Neural cell (in vitro differentiated cells): ENCODE measurements at regions not wholly inside any gene's neighbourhood (a gene's known extent, or its start where the extent isn't known, plus 50 kb on each side); places are given as distances from the start of the nearest gene placed in this dataset.

Source experiments
- H2AFZ ChIP-seq: fragments of 200-600, 300-800 bp; sonication (generic), shearing (Covaris generic); 2 replicates; pipeline ENCODE4 v1.6.0; 2014; ENCODE audit warnings: low read depth, mild to moderate bottlenecking, antibody characterized with exemption, low read length, moderate library complexity
- H3F3A ChIP-seq: fragments of 200-600 bp; shearing (Covaris generic); 2 replicates; pipeline ENCODE4 v1.6.1; 2016; ENCODE audit warnings: mild to moderate bottlenecking, moderate library complexity, mixed read lengths, antibody characterized with exemption, low read length; ENCODE audit not compliant: insufficient read depth, poor library complexity, severe bottlenecking
- H3K27ac ChIP-seq: fragments of 200-600, 300-800 bp; sonication (generic), shearing (Covaris generic); 2 replicates; pipeline ENCODE4 v1.5.1; 2014; ENCODE audit warnings: mild to moderate bottlenecking, low read length, moderate library complexity
- H3K27me3 ChIP-seq: fragments of 300-800, 200-600 bp; sonication (generic), shearing (Covaris generic); 2 replicates; pipeline ENCODE4 v1.6.0; 2014; ENCODE audit warnings: mild to moderate bottlenecking, low read depth, low read length, moderate library complexity; ENCODE audit not compliant: insufficient read depth
- H3K36me3 ChIP-seq: fragments of 300-800, 200-600 bp; sonication (generic), shearing (Covaris generic); 2 replicates; pipeline ENCODE4 v1.5.1; 2014; ENCODE audit warnings: mild to moderate bottlenecking, antibody characterized with exemption, low read length, moderate library complexity; ENCODE audit not compliant: insufficient read depth
- H3K4me2 ChIP-seq: fragments of 300-800, 200-600 bp; sonication (generic), shearing (Covaris generic); 2 replicates; pipeline ENCODE4 v1.6.0; 2014; ENCODE audit warnings: mild to moderate bottlenecking, low read length
- H3K4me3 ChIP-seq: fragments of 300-800, 200-600 bp; sonication (generic), shearing (Covaris generic); 2 replicates; pipeline ENCODE4 v1.5.1; 2014; ENCODE audit warnings: mild to moderate bottlenecking, low read length, moderate library complexity
- H3K79me2 ChIP-seq: fragments of 200-600 bp; shearing (Covaris generic); replicated peaks from 2 replicates; pipeline ENCODE4 v1.6.0; 2014; ENCODE audit warnings: mild to moderate bottlenecking, low read length, moderate library complexity; ENCODE audit not compliant: insufficient read depth
- H3K9ac ChIP-seq: fragments of 300-800, 200-600 bp; sonication (generic), shearing (Covaris generic); 2 replicates; pipeline ENCODE4 v1.6.1; 2016; ENCODE audit warnings: mild to moderate bottlenecking, low read length, mixed read lengths
- H3K9me2 ChIP-seq: fragments of 200-600 bp; shearing (Covaris generic); 2 replicates; pipeline ENCODE4 v1.6.1; 2016; ENCODE audit warnings: mild to moderate bottlenecking, low read length, mixed read lengths; ENCODE audit not compliant: insufficient read depth
- H3K9me3 ChIP-seq: fragments of 200-600, 300-800 bp; sonication (generic), shearing (Covaris generic); 2 replicates; pipeline ENCODE4 v1.6.1; 2016; ENCODE audit warnings: mild to moderate bottlenecking, mixed run types, low read length, moderate library complexity, mixed read lengths
- H4K20me1 ChIP-seq: fragments of 200-600 bp; shearing (Covaris generic); 2 replicates; pipeline ENCODE4 v1.6.1; 2016; ENCODE audit warnings: mild to moderate bottlenecking, mixed run types; ENCODE audit not compliant: insufficient read depth
- EP300 ChIP-seq: fragments of 450-650 bp; conservative IDR thresholded peaks from 2 replicates; pipeline ENCODE4 v1.6.1; 2014; ENCODE audit warnings: antibody characterized with exemption, mild to moderate bottlenecking, moderate library complexity; ENCODE audit not compliant: poor library complexity, severe bottlenecking
- EZH2 ChIP-seq: fragments of 200-600, 300-800 bp; shearing (Covaris generic), sonication (generic); IDR thresholded peaks from 2 replicates; pipeline ENCODE4 v1.6.1; 2014; ENCODE audit warnings: antibody characterized with exemption, low read length, borderline replicate concordance, mild to moderate bottlenecking; ENCODE audit not compliant: insufficient read depth, poor library complexity, severe bottlenecking
- MXI1 ChIP-seq: fragments of 450-650 bp; conservative IDR thresholded peaks from 2 replicates; pipeline ENCODE4 v1.6.1; 2014; ENCODE audit warnings: antibody characterized with exemption, mild to moderate bottlenecking; ENCODE audit not compliant: poor library complexity, severe bottlenecking
- POLR2AphosphoS5 ChIP-seq: IDR thresholded peaks from 2 replicates; pipeline ENCODE4 v1.6.1; 2012
- RAD21 ChIP-seq: fragments of 450-650 bp; conservative IDR thresholded peaks from 2 replicates; pipeline ENCODE4 v1.6.1; 2014; ENCODE audit warnings: antibody characterized with exemption, mild to moderate bottlenecking, moderate library complexity
- SMC3 ChIP-seq: fragments of 450-650 bp; conservative IDR thresholded peaks from 2 replicates; pipeline ENCODE4 v1.6.1; 2014; ENCODE audit warnings: antibody characterized with exemption, mild to moderate bottlenecking, moderate library complexity; ENCODE audit not compliant: poor library complexity
- TAF1 ChIP-seq: IDR thresholded peaks from 2 replicates; pipeline ENCODE4 v1.6.1; 2012; ENCODE audit warnings: low read depth
- TF ChIP-seq, protein P1 (sequence below): fragments of 450-650 bp; IDR thresholded peaks from 2 replicates; pipeline ENCODE4 v1.5.1; 2014; ENCODE audit warnings: antibody characterized with exemption, mild to moderate bottlenecking, moderate library complexity; ENCODE audit not compliant: poor library complexity, severe bottlenecking
- TF ChIP-seq, protein P2 (sequence below): IDR thresholded peaks from 2 replicates; pipeline ENCODE4 v1.6.1; 2012; ENCODE audit warnings: borderline replicate concordance

DNA sequence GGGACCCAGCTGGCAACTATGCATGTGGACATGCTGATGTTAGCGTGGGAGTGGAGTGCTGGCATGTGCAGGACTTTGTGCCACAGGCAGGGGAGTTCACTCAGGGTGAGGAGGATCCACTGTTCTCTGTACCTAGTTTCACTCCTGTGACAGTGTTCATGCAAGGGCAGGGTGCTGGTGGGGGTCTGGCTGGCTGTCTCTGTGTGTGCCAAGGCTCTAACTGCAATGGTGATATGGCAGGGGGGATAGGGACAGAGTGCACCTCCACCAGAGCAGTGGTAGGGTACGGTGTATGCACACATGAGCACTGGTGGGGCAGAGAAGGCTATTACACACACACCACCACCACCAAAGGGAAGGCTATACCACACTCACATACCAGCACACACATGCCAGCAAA, 210.2 kb upstream of the DEFB112 start:
- H3K4me3 ChIP-seq, result no peak overlapping the region
- H3K27ac ChIP-seq, result no peak overlapping the region
- H2AFZ ChIP-seq, result no peak overlapping the region
- H3K9ac ChIP-seq, result no peak overlapping the region
- TF ChIP-seq, protein P1, sequence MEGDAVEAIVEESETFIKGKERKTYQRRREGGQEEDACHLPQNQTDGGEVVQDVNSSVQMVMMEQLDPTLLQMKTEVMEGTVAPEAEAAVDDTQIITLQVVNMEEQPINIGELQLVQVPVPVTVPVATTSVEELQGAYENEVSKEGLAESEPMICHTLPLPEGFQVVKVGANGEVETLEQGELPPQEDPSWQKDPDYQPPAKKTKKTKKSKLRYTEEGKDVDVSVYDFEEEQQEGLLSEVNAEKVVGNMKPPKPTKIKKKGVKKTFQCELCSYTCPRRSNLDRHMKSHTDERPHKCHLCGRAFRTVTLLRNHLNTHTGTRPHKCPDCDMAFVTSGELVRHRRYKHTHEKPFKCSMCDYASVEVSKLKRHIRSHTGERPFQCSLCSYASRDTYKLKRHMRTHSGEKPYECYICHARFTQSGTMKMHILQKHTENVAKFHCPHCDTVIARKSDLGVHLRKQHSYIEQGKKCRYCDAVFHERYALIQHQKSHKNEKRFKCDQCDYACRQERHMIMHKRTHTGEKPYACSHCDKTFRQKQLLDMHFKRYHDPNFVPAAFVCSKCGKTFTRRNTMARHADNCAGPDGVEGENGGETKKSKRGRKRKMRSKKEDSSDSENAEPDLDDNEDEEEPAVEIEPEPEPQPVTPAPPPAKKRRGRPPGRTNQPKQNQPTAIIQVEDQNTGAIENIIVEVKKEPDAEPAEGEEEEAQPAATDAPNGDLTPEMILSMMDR, result no peak
- TF ChIP-seq TAF1 (no peak), SMC3 (no peak), EZH2 (no peak), EP300 (no peak), MXI1 (no peak), POLR2AphosphoS5 (no peak), RAD21 (no peak)
- TF ChIP-seq, protein P2, sequence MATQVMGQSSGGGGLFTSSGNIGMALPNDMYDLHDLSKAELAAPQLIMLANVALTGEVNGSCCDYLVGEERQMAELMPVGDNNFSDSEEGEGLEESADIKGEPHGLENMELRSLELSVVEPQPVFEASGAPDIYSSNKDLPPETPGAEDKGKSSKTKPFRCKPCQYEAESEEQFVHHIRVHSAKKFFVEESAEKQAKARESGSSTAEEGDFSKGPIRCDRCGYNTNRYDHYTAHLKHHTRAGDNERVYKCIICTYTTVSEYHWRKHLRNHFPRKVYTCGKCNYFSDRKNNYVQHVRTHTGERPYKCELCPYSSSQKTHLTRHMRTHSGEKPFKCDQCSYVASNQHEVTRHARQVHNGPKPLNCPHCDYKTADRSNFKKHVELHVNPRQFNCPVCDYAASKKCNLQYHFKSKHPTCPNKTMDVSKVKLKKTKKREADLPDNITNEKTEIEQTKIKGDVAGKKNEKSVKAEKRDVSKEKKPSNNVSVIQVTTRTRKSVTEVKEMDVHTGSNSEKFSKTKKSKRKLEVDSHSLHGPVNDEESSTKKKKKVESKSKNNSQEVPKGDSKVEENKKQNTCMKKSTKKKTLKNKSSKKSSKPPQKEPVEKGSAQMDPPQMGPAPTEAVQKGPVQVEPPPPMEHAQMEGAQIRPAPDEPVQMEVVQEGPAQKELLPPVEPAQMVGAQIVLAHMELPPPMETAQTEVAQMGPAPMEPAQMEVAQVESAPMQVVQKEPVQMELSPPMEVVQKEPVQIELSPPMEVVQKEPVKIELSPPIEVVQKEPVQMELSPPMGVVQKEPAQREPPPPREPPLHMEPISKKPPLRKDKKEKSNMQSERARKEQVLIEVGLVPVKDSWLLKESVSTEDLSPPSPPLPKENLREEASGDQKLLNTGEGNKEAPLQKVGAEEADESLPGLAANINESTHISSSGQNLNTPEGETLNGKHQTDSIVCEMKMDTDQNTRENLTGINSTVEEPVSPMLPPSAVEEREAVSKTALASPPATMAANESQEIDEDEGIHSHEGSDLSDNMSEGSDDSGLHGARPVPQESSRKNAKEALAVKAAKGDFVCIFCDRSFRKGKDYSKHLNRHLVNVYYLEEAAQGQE, result no peak
- H3K4me2 ChIP-seq, result no peak overlapping the region
- no peaks in the 10 kb centered on the region for H3K36me3 ChIP-seq
- peaks cover 11% of the 10 kb centered on the region for H3K9me3 ChIP-seq
- H3K27me3 ChIP-seq, result no peaks in the 10 kb centered on the region
- H3F3A ChIP-seq, result no peaks in the 10 kb centered on the region
- H4K20me1 ChIP-seq, result no peaks in the 10 kb centered on the region
- no peaks in the 10 kb centered on the region for H3K79me2 ChIP-seq
- H3K9me2 ChIP-seq, result no peaks in the 10 kb centered on the region

- Histone ChIP-seq H3K27ac (no peak overlapping the region), H4K20me1 (no peaks in the 10 kb centered on the region), H3K9ac (no peak overlapping the region), H3K9me2 (no peaks in the 10 kb centered on the region), H3K9me3 (no peaks in the 10 kb centered on the region), H3F3A (no peaks in the 10 kb centered on the region), H3K4me3 (no peak overlapping the region), H2AFZ (no peak overlapping the region), H3K4me2 (no peak overlapping the region), H3K27me3 (no peaks in the 10 kb centered on the region), H3K36me3 (no peaks in the 10 kb centered on the region), H3K79me2 (no peaks in the 10 kb centered on the region)
- peak; percentile 63 for TF ChIP-seq RAD21
- TF ChIP-seq, protein P1, result peak; percentile 65
- TF ChIP-seq MXI1, result no peak
- no peak for TF ChIP-seq EZH2
- TF ChIP-seq SMC3, result peak; percentile 75
Observed at GRCh38 chr6:50264995-50265571, 215.4 kb upstream of the DEFB112 start.
